Gastrocnemius medialis (tissue), 4 donors: ENCODE measurements at regions not wholly inside any gene's neighbourhood (a gene's known extent, or its start where the extent isn't known, plus 50 kb on each side); places are given as distances from the start of the nearest gene placed in this dataset.

Experiments
- CTCF ChIP-seq, 5 experiments: fragments of 450-650 bp in 3 of 5; fragments of 200-600 bp in 2 of 5; sonication (generic) in 2 of 5; IDR thresholded peaks in 4 of 5; conservative IDR thresholded peaks in 1 of 5; 1 replicate in 4 of 5; 2 replicates in 1 of 5; pipeline ENCODE4 v1.5.1; 2016 to 2019; ENCODE audit warnings: antibody characterized with exemption in 5 of 5, mild to moderate bottlenecking in 3 of 5, moderate library complexity in 3 of 5
- POLR2A ChIP-seq, 2 donors: fragments of 450-650 bp; IDR thresholded peaks; one replicate each; pipeline ENCODE4 v1.6.1; 2017; ENCODE audit warnings: antibody characterized with exemption in 2 of 2, mild to moderate bottlenecking in 2 of 2, moderate library complexity in 2 of 2

- no peak for TF ChIP-seq POLR2A (IDR thresholded peaks at IDR 0.05)
- no peak for TF ChIP-seq CTCF (IDR thresholded peaks at IDR 0.05 in 4 of 5, conservative IDR thresholded peaks at IDR 0.05 in 1 of 5)
Observed at GRCh38 chr21:24897883-24898282, 709.4 kb downstream of the MRPL39 start.
